Heart left ventricle (tissue), 16 donors: ENCODE measurements at regions not wholly inside any gene's neighbourhood (a gene's known extent, or its start where the extent isn't known, plus 50 kb on each side); places are given as distances from the start of the nearest gene placed in this dataset.

Source experiments
- ATAC-seq, 4 donors: fragments of 200-7000 bp; cut with Tn5 transposase; one replicate each; pipeline ENCODE4 v1.9.1; 2020 to 2022; ENCODE audit warnings: moderate library complexity in 4 of 4, mild to moderate bottlenecking in 3 of 4, moderate number of reproducible peaks in 1 of 4
- DNase-seq, 5 donors: peaks; one replicate each; pipeline ENCODE4 v3.0.0-alpha.2; 2020
- H3K27ac ChIP-seq, 12 donors: fragments of 200-600 bp; sonication (generic) in 4 of 12; one replicate each; pipeline versions ENCODE4 v1.5.0 to v1.8.0; 2016 to 2022; ENCODE audit warnings: mild to moderate bottlenecking in 2 of 12
- H3K27me3 ChIP-seq, 9 donors: fragments of 200-600 bp; sonication (generic) in 2 of 9; one replicate each; pipeline versions ENCODE4 v1.5.1 to v1.8.0; 2016 to 2022; ENCODE audit warnings: mild to moderate bottlenecking in 3 of 9
- H3K36me3 ChIP-seq, 9 donors: fragments of 200-600 bp; sonication (generic) in 2 of 9; one replicate each; pipeline versions ENCODE4 v1.5.0 to v1.8.0; 2018 to 2022; ENCODE audit warnings: mild to moderate bottlenecking in 2 of 9
- H3K4me1 ChIP-seq, 12 donors: fragments of 200-600 bp; sonication (generic) in 4 of 12; one replicate each; pipeline versions ENCODE4 v1.5.0 to v1.8.0; 2016 to 2022; ENCODE audit warnings: mild to moderate bottlenecking in 3 of 12
- H3K4me3 ChIP-seq, 12 donors: fragments of 200-600 bp; sonication (generic) in 4 of 12; one replicate each; pipeline versions ENCODE4 v1.5.0 to v1.8.0; 2017 to 2022; ENCODE audit warnings: mild to moderate bottlenecking in 9 of 12, moderate library complexity in 4 of 12
- H3K9me3 ChIP-seq, 12 donors: fragments of 200-600 bp; sonication (generic) in 4 of 12; one replicate each; pipeline versions ENCODE4 v1.5.0 to v1.8.0; 2016 to 2022; ENCODE audit warnings: mild to moderate bottlenecking in 1 of 12
- POLR2A ChIP-seq, 2 donors: fragments of 450-650 bp; IDR thresholded peaks; one replicate each; pipeline ENCODE4 v1.6.1; 2017; ENCODE audit warnings: antibody characterized with exemption in 2 of 2, mild to moderate bottlenecking in 2 of 2, moderate library complexity in 2 of 2
- WGBS, 4 donors: extraction: QIAGEN DNeasy Blood & Tissue Kit in 2 of 4; methylation state at CpG; one replicate each; pipeline versions ENCODE4 v1.1.5 to v1.1.7; 2013 to 2018; 5-methylcytosine and 5-hydroxymethylcytosine counted together
- intact Hi-C, 10 donors: fragments of 100-400 bp; cut with DNase I; formaldehyde crosslinking; loops; one replicate each; pipeline versions ENCODE4 v1.11.1 to v1.14.2; 2022
- TF ChIP-seq, protein P1 (sequence below), 12 donors: fragments of 200-600 bp; sonication (generic) in 4 of 12; IDR thresholded peaks; one replicate each; pipeline versions ENCODE4 v1.5.0 to v1.8.0; 2018 to 2022; ENCODE audit warnings: antibody characterized with exemption in 12 of 12, mild to moderate bottlenecking in 5 of 12
- donor health status: ischemic (EF 13 %, LVEDD 7.1; RV severe dilation, severe dysfunction).
- donor health status: healthy with polysubstance abuse.
- donor health status: DM: no; HTN: yes; CAD: no.
- donor health status: DM: no; HTN: no; CAD: no.
- donor health status: ischemic (EF 25% LVEDD 6.9; RV normal size, moderate dysfunction).
- donor health status: ischemic (EF 25% LVEDD 5.7; RV mildly dilated, moderate dysfunction).
- donor health status: healthy.
- donor health status: DM: yes; HTN: yes; CAD: no.
- donor health status: ischemic (EF 35%, LVEDD 5.7; RV mildly dilated, moderate dysfunction).
- donor health status: nonischemic (EF 11% LVEDD 7.7; RV severe dilation, severe dysfunction).
- donor health status: DM: yes; HTN: yes; CAD: no.
- donor health status: PGD.
- donor health status: ischemic (EF 29% LVEDD 5.4; RV normal size, mild dysfunction).
- donor health status: nonischemic (EF 23%, LVEDD 6.1; RV moderate dilation, normal function).

DNA sequence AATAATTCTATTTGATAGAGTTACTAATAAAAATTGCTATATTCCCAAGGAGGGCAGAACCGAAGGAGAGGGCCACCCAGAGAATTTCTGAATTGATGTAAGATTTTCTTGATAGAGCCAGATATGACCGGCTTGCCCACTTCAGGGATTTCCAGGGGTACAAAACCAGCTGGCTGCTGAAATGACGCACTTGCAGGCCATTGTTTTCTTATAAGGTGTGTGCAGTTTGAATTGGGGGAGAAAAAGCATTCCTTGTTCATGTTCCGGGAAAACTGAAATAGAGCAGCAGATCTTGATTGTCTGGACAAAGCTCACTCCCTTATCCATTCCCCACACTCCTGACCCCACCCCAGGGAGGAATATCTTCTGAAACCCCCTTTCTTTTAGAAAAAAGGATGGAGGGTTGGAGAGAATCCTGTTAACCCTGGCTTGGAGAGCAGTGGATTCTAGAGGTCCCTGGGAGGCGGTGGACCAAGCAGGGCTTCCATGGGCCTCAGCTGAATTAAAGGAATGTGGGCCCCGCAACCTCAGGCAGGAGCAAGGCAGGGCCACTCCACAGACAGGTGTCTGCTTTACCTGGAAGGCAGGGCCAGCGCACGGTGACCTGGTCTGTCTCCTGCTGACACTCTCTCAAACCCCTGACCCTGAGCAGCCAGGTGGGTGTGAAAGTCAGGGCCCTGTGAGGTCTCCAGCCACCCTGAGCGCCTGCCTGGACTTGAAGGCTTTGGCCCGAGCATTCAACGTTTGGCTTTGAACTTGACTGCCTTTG is 96.4 kb downstream of the TMEM170B start:
- Histone ChIP-seq H3K9me3 (no peaks in the 10 kb centered on the region), H3K4me1 (no peaks in the 10 kb centered on the region), H3K27me3 (no peaks in the 10 kb centered on the region), H3K4me3 (no peak overlapping the region), H3K36me3 (no peaks in the 10 kb centered on the region), H3K27ac (no peak overlapping the region)
- 88 to 96% (median 93%) methylated on average over 9 to 11 of the region's 11 CpGs for WGBS, 4 donors
- ATAC-seq (no peak), DNase-seq (no peak)
- intact Hi-C loops = no loop called here
- no peak for TF ChIP-seq POLR2A (IDR thresholded peaks at IDR 0.05)
- TF ChIP-seq, protein P1, sequence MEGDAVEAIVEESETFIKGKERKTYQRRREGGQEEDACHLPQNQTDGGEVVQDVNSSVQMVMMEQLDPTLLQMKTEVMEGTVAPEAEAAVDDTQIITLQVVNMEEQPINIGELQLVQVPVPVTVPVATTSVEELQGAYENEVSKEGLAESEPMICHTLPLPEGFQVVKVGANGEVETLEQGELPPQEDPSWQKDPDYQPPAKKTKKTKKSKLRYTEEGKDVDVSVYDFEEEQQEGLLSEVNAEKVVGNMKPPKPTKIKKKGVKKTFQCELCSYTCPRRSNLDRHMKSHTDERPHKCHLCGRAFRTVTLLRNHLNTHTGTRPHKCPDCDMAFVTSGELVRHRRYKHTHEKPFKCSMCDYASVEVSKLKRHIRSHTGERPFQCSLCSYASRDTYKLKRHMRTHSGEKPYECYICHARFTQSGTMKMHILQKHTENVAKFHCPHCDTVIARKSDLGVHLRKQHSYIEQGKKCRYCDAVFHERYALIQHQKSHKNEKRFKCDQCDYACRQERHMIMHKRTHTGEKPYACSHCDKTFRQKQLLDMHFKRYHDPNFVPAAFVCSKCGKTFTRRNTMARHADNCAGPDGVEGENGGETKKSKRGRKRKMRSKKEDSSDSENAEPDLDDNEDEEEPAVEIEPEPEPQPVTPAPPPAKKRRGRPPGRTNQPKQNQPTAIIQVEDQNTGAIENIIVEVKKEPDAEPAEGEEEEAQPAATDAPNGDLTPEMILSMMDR (IDR thresholded peaks at IDR 0.05) = no peak

DNA sequence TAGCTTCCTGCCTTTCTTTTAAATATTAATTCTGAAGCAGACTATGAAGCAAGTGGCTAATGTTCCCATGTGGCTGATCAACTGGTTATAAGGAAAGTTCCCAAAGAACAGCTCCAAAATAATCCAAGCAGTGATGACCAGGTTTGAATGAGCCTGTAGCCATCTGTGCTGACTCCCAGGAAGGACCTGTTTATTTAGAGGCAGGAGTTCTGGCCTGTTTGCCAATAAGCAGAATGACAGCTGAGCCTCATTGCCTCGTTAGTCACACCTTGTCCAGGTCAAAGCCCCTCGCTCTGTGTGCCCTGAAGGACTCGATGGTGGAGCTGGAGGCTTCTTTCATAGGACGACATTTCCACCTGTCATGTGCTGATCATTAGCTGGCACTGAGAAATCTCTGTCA is 97.4 kb downstream of the TMEM170B start:
- WGBS, 4 donors = 86 to 92% (median 88%) methylated on average over 4 of the region's 4 CpGs
- DNase-seq (no peak), ATAC-seq (no peak)
- Histone ChIP-seq H3K36me3 (no peaks in the 10 kb centered on the region), H3K9me3 (no peaks in the 10 kb centered on the region), H3K4me1 (no peaks in the 10 kb centered on the region), H3K27me3 (no peaks in the 10 kb centered on the region), H3K27ac (no peak overlapping the region), H3K4me3 (no peak overlapping the region)
- TF ChIP-seq, protein P1 (IDR thresholded peaks at IDR 0.05) = no peak
- no peak for TF ChIP-seq POLR2A (IDR thresholded peaks at IDR 0.05)
- intact Hi-C loops = no loop called here

DNA sequence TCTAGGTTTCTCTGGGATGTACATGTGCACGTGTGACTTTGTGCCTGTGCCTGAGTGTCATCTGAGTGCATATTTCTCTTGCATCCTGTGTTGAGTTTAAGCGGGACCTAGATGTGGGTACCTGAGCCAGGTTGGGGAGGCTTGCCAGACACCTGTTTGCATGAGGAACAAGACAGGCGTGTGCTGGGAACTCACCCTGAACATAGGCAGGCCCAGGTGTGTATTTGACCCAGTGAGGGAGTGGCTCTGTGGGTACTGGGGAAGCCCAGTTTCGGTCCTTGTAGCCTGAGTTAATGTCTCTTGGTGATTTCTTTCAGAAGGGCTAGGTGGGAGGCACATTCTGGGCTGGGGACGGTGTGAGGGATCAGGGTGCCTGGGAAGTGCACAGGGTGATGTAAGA is 98.6 kb downstream of the TMEM170B start:
- WGBS, 4 donors = 90 to 95% (median 95%) methylated on average over 5 of the region's 5 CpGs
- H3K4me3 ChIP-seq = no peak overlapping the region
- no peak overlapping the region for H3K27ac ChIP-seq
- H3K27me3 ChIP-seq = no peaks in the 10 kb centered on the region
- intact Hi-C loops = no loop called here
- H3K9me3 ChIP-seq = no peaks in the 10 kb centered on the region
- H3K4me1 ChIP-seq = no peaks in the 10 kb centered on the region
- DNase-seq (no peak), ATAC-seq (no peak)
- H3K36me3 ChIP-seq = no peaks in the 10 kb centered on the region
- TF ChIP-seq POLR2A (IDR thresholded peaks at IDR 0.05) = no peak
- TF ChIP-seq, protein P1 (IDR thresholded peaks at IDR 0.05) = no peak

DNA sequence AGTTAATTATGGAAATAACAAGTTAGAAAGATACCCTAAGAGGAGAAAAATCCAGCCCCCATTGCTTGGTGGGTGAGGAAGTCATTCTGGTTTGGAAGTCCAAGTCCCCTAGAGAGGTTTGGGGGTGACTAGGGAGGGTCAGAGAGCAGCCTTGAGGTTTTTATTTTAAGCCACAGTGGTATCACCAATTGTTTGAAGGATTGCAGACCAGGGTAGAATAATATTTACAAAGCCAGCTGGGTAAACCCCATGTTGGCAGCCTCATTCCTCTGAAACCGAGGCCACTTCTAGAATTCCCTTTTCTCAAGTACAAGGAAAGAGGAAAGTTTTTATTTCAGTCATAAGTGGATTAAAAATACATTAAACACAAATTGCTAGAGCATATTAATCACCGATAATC is 99.7 kb downstream of the TMEM170B start:
- H3K4me3 ChIP-seq = no peak overlapping the region
- DNase-seq = no peak
- H3K36me3 ChIP-seq = no peaks in the 10 kb centered on the region
- no peak overlapping the region for H3K27ac ChIP-seq
- no peak for ATAC-seq
- H3K4me1 ChIP-seq = no peaks in the 10 kb centered on the region
- no peak for TF ChIP-seq POLR2A (IDR thresholded peaks at IDR 0.05)
- TF ChIP-seq, protein P1 (IDR thresholded peaks at IDR 0.05) = no peak
- intact Hi-C loops = no loop called here
- WGBS, 4 donors = 76 to 92% (median 84%) methylated on average over 2 of the region's 2 CpGs
- H3K27me3 ChIP-seq = no peaks in the 10 kb centered on the region
- no peaks in the 10 kb centered on the region for H3K9me3 ChIP-seq
